GM18498 (cell line): ENCODE measurements at regions not wholly inside any gene's neighbourhood (a gene's known extent, or its start where the extent isn't known, plus 50 kb on each side); places are given as distances from the start of the nearest gene placed in this dataset.

Experiments used
- ATAC-seq: cut with Tn5 transposase; IDR thresholded peaks from one replicate; pipeline ENCODE4 v1.9.1; 2021; ENCODE audit warnings: mild to moderate bottlenecking, moderate library complexity; ENCODE audit not compliant: unreplicated experiment

DNA sequence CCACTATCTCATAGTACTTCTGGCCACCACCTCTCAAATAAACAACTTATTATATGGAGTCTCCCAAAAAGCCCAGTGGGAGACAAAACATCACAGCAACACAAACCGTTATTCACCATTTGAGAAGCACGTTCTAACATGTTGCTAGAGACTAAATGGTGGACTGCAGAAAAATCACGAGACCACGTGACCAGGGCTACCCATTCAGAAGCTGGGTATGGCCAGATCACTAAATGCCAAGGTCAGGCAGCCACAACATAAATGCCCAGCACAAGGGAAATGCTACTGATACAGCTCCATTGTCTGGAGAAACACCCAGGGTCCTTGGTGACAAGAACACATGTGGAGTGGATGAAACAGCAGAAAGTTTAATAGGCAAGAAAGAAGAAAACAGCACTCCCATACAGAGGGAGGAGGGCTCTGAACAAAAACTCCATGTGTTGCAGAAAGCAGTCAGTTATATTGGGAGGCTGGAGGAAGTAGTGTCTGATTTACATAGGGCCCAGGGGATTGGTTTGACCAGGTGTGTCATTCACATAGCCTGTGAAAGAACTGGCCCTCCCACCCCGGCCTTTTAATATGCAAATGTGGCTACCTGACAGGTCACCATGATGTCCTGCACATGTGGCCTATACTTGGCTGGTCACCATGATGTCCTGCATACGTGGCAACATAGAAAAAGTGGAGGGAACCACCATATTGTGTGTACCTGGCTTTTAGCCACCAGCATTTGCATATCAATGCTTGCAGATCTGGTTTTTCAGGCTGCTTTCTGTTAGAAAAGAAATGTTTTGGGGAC, 97.2 kb downstream of the TRIM36 start:
- no peak for ATAC-seq

DNA sequence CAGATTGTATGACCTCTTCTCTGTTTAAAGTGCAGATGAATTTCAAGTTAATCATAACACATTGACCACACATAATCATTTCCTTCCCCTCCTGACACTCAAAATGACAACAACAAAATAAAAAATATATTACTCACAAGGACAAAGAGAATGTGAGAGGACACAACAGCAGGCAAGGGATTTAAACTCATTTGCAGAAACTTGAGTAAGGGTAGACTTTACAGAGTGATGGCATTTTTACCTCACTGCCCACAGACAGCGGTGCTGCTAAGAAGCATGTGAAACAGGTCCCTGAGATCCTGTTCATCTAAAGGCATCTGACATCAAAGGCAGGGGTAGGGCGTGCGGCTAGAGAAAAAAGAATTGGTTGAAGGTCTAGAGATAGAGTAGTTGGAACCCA, 99.0 kb downstream of the TRIM36 start:
- no peak for ATAC-seq

DNA sequence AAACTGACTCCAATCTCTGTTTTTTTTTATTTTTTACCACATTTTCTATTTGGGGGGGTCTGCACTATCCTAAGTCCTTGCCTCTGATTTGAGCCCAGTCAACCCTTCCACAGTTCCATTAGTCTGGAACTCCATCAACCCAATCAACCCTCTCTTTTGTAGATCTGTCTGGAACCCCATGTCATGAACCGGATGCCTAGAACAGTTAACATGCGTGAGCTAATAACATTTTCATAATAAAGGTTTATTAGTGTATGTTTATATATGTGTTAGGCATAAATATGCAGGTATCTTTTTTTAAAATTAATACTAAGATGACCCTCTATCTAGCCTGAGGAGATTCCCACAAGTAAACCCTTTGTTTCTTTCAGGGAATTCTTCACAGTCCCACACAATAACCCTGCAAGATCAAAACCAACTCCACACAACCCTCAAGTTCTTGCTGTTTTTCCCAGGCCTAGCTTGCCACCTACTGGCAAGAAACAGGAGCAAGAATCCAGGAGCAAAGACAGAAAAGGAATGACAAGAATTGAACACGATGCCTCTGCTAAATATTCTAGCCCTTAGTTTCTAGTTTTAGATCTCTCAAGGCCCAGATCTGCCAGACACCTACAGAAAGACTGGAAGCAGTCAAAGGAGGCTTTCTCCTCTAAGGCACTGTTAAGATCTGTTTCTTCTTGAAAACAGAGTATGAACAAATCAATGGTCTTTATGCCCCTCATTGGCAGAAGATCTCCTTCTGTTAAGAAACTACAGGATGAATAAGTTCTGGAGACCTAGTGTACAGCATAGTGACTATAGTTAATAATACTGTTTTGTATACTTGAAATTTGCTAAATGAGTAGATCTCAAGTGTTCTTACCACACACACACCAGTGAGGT, 100.4 kb downstream of the TRIM36 start:
- ATAC-seq, result peak; percentile 28

DNA sequence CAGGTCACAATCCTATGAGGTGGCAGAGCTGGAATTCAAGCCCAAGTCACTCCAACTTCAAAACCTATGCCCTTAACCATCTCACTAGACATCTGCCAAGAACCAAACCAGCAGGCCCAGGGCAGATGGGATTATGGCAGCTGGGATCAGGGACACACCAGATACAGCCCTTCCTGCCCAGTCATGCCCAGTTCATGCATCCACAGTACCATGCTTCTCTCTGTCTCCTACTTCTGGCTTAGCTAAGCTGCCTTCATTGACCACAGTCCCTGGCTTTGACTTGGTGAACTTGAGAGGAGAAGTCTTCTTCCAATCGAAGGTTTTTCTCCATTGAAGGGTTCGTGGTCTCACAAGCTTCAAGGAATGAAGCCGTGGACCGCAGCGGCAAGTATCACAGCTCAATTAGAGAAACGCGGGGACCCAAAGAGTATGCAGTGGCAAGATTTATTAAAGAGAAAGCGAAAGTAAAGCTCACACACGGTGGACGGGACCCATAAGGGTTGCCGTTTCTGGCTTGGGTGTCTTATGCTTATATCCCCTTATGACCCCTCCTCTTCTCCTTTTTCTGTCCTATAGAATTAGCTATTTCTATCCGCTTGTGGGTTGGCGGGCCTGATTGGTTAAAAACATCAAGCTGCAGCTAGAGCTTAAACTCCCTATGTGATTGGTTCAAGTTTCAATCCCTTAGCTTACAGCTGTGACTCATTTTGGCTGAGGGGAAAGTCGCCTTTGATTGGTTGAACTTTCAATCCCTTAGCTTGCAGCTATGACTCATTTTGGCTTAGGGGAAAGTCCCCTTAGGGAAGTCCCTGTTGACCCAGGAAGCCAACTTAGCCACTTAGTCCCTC, 101.2 kb downstream of the TRIM36 start:
- peak; percentile 77 for ATAC-seq

DNA sequence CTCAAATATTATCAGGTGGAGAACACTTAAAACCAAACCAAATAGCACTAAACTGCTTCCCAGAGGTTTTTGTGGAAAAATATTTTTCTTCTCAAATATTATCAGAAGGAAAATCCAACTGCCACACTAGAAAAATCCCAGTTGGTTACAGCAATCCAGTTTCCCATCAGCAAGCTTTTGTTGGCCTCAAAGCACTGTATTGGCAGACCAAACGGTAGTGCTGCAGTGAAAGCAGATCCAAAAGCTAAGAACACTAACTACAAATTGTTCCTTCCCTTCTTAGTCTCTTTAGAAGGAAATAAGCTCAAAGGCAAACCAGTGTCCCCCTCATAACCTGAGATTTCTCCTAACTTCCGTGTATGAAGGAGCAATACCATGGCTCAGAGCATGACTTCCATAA, 105.3 kb downstream of the TRIM36 start:
- ATAC-seq, result no peak

DNA sequence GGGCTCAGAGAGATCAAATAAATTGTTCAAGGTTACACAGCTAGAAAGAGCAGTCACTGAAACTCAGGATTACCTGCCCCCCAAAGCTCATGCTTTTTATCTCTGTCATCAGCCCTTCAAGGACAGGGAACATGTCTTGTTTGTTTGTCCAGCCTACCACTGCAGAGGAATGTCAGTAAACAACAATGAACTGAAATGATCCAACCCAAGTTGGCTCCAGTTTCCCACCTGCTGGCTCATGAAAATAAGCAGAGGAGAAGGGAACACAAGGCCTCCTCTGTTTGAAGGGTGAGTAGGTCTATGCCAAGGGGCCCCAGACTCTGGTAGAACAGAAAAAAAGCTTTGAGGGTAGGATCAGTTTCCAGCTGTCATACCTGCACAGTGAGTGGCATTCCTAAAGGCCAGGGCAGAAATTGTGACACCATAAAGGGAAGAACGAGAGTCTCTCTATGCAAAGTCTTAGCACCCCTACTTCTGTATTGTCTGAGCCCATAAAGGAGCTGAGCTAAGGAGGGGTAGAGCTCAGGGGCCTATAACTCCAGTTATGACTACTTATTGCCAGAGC, 115.2 kb downstream of the TRIM36 start:
- no peak for ATAC-seq

DNA sequence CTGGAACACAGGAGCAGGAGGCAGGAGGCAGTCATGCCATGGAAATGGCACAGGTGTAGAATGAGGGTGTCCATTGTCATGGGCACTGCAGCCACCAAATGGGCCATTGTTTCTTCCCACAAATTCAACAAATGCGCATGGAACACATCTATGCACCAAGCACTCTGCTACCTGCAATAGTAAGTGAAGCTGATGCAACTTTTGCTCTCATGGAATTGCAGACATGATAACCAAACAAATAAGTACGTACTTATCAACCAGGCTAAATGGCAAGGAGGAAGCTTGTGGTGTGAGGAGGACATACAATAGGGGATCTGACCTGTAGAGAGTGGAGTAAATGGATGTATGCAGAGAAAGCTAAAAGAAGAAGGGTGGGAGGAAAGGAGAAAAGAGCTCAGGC, 116.8 kb downstream of the TRIM36 start:
- no peak for ATAC-seq

DNA sequence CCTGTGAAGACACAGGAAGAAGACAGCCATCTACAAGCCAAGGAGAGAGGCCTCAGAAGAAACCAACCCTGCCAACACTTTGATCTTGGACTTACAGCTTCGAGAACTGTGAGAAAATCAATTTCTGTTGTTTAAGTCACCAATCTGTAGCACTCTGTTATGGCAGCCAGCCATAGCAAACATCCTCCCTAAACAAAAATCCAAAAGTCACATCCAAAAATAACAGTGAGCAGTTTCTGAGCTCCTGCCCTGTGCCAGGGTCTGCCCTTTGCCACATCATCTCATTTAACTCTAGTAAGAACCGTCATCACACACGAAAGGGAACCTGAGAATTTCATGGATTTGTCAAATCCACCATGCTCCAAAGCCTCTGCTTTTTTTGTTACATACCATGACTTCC, 118.8 kb downstream of the TRIM36 start:
- no peak for ATAC-seq

DNA sequence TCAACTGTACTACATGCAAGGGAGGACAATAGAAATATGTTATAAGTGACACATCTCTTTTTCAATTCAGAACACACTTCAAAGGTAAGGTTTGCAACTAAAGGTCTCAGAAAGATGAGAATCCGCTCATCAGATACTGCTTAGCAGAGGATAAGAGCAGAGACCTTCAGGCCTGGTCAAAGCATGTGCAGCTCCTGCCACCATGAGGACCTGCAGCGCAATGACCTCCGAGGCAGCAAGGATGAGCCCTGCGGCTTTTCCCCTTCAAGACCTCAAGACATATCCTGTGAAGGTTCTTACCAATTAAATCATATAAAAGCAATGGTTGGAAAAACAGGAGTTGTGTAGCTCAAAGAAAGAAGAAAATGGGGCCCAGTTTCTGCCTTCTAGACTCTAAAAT, 135.8 kb downstream of the TRIM36 start:
- ATAC-seq, result no peak

DNA sequence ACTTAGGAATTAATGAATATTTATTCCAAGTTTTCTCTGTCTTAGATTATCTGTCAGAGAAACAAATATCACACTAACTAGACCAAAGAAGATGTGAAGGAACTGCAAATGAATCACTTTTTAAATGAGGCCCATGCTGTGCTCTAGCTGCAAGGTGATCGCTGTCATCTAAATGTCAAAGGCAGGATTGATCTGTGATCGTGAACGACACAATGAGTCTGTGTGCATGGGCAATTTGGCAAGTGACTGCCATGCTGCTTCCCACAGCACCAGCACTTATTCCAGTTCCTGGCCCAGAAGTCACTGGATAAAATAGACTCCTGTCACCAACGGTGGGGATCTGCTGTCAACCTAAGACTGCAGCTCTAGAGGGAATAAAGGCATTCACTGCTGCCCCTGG, 141.2 kb downstream of the TRIM36 start:
- ATAC-seq, result no peak

DNA sequence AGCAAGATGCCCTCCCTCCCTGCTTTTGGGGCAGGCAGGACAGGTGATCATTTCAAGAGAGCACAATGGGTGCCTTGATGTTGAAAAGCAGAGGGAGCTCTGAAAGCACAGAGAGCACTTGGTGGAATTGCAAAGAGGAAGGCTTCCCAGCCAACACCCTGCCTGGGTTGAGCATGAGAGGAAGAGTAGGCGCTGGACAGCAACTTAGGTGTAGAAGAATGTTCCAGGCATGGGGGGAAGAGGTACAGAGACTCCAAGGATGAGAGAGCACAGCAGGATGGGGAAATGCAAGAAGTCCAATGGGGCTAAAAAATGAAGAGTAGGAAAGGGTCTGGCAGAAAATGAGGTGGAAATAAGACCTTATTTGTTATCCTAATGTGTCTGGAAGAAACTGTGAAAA, 144.8 kb downstream of the TRIM36 start:
- ATAC-seq, result no peak

DNA sequence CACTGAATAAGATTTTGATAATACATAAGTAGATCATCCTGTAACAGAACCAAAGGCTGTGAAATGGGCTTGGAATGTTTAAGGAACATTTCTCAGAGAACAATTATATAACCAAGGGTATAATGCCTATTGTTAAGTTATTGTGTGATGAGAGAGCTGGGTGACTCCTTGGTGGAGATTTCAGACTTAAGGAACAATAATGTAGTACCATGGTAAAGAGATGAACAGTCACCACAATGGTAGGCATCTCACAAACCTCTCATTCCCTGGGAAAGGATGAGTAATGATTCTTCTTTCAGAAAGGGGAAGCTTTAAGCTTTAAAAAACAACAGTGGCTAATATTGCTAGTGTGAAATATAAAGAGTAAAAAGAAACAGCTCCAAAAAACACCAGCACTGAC, 147.4 kb downstream of the TRIM36 start:
- no peak for ATAC-seq

DNA sequence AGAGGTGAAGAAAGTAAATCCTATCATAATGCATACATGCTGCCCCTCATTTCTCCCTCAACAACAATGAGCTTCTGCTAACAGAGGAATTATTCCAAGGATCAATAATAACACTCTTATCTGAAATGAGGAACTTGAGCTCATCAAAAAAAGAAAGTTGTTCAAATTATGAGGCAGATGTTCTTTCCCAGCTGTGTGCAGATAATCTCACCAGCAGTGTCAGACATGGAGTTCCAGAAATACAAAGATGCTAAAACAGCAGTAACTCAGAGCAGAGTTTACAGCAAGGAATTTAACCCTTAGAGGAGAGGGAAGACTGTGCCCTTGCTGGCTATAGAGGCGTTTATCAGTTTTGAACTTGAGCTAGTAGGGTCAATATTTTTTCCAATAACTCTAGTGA, 153.1 kb downstream of the TRIM36 start:
- no peak for ATAC-seq

DNA sequence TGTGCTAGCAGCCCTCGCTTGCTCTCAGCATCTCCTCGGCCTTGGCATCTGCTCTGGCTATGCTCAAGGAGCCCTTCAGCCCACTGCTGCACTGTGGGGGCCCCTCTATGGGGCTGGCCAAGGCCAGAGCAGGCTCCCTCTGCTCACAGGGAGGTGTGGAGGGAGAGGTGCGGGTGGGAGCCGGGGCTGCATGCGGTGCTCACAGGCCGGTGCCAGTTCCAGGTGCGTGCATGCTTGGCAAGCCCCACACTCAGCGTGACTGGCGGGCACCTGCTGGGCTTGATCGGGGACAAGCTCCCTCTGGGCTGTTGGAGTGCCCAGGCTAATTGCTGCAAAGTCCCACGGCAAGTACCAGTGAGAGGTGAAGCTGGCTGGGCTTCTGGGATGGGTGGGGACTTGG, 170.5 kb downstream of the TRIM36 start:
- no peak for ATAC-seq

DNA sequence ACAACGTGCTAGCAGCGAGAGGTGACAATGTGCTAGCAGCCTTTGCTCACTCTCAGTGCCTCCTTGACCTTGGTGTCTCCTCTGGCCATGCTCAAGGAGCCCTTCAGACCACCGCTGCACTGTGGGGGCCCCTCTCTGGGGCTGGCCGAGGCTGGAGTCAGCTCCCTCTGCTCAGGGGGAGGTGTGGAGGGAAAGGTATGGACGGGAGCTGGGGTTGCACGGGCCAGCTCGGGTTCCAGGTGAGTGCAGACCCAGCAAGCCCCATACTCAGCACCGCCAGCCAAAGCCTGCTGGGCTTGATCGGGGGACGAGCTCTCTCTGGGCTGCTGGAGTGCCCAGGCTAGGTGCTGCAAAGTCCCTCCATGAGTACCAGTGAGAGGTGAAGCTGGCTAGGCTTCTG, 180.2 kb downstream of the TRIM36 start:
- no peak for ATAC-seq

DNA sequence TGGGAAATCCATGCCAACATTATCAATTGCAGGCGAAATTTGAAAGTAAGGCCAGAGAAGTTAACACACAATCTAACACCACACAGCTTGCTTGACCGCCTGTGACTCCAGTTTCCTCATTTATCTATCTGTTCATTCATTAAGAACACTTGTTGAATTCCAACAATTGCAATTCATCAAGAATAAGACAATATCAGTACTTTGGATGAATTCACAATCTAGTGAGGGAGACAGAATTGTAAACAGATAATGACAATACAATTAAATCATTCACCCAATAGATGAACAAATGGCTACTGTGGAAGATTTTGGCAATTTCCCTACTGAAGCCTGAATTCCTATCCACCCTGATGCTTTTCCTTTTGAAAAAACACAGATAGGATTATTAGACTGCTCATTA, 181.6 kb downstream of the TRIM36 start:
- ATAC-seq, result no peak

DNA sequence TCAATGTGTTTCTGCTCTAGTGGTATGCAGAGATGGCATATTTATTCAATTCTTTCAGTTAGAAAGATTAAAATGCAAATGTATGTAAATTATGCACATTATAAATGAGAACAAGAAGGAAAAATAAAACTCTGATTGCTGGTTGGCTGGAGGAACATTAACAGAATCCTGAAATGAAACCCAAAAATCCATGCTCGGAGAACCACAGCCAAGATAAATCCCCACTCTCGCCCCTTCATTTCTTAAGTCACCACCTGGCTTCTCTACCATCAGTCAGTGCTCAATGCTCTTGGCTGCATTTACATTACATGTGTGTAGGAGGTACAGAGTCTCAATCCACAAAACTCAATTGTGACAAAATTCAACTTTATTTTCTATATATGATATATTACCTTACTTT, 184.9 kb downstream of the TRIM36 start:
- ATAC-seq, result no peak

DNA sequence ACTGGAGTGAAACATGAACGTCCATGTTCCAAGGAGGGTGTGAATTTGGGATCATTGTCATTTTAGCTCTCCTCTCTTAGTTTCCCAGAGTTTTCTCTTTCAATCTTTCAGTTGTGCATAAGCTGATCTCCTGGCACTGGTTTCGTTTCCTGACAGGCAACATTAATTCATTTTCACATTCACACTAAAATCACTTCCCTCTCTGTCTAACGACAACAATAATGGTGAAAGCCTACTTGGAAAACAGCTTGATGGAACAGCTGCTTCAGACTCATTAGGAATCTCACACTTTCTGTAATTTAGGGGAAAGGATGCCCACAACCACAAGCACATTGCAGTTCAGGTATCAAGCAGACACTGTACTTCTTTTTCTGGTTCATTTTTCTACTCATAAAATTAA, 188.6 kb downstream of the TRIM36 start:
- no peak for ATAC-seq

DNA sequence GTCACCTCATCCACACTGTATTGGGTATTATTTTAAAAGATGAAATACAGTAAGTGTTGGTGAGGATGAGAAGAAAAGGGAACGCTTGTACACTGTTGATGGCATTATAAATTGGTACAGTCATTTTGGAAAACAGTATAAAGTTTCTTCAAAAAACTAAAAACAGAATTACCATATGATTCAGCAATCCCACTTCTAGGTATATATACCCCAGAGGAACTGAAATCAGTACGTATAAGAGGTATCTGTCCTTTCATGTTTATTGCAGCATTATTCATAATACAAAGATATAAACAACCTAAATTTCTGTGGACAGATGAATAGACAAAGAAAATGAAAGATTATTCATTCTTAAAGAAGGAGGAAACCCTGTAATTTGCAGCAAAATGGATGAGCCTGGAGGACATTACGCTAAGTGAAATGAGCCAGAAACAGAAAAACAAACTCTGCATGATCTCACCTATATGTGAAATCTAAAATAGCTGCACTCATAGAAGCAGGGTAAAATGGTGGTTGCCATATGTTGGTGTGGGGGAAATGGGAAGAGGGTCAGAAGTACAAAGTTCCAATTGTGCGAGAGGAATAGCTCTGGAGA, 191.6 kb downstream of the TRIM36 start:
- peak; percentile 44 for ATAC-seq

DNA sequence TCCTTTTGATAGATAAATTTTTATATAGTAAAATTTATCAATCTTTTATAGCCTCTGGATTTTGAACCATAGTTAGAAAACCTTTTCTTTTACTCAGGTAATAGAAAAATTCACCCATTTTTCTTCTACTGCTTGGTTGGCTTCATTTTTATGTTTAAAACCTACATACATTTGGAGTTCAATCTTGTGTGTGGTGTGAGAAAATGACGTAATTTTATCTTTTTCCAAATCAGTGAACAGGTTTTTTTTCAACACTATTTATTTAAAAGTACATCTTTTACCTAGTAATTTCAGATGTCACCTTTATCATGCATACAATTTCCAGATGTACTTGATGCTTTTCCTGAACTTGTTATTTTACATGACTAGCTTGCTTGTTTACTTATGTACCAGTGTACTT, 200.2 kb downstream of the TRIM36 start:
- no peak for ATAC-seq

DNA sequence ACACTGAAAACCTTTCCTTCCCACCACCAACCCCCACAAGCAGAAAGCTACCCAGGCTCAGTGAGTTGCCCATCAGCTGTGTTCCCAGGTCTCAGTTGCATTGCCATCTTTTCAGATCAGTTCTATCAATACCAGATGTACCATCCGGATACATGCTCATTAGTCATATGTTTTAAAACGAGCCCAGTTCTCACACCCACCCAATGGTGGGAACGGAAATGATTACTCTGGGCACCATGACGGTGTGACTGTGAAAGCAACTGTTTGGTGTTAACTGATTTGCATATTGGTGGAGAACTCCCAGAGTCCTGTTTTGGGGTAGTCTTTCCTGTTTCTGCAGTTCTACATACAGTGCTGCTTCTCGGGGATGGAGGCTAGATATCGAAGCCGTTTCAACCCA, 212.3 kb downstream of the TRIM36 start:
- peak; percentile 81 for ATAC-seq
